ENCODE measurements at regions not wholly inside any gene's neighbourhood (a gene's known extent, or its start where the extent isn't known, plus 50 kb on each side); places are given as distances from the start of the nearest gene placed in this dataset.

GRCh38 chr6:163958646-163959045, 544.1 kb downstream of the QKI start:
- TF ChIP-seq, protein P1, sequence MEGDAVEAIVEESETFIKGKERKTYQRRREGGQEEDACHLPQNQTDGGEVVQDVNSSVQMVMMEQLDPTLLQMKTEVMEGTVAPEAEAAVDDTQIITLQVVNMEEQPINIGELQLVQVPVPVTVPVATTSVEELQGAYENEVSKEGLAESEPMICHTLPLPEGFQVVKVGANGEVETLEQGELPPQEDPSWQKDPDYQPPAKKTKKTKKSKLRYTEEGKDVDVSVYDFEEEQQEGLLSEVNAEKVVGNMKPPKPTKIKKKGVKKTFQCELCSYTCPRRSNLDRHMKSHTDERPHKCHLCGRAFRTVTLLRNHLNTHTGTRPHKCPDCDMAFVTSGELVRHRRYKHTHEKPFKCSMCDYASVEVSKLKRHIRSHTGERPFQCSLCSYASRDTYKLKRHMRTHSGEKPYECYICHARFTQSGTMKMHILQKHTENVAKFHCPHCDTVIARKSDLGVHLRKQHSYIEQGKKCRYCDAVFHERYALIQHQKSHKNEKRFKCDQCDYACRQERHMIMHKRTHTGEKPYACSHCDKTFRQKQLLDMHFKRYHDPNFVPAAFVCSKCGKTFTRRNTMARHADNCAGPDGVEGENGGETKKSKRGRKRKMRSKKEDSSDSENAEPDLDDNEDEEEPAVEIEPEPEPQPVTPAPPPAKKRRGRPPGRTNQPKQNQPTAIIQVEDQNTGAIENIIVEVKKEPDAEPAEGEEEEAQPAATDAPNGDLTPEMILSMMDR (IDR thresholded peaks at IDR 0.05; ENCODE audit: insufficient read depth, low read depth, low read length, missing control alignments), result no peak
- no peak overlapping the region for H3K4me3 ChIP-seq (ENCODE audit: low read depth, low read length)
- DNase-seq (ENCODE audit: low read depth), result peak; percentile 11

GRCh38 chr6:163956571-163957407, 542.3 kb downstream of the QKI start:
- no peak overlapping the region for H3K4me3 ChIP-seq (ENCODE audit: low read depth, low read length)
- DNase-seq (ENCODE audit: low read depth), result peak; percentile 87
- TF ChIP-seq, protein P1 (IDR thresholded peaks at IDR 0.05; ENCODE audit: insufficient read depth, low read depth, low read length, missing control alignments), result peak; percentile 92

GRCh38 chr6:163955756-163956155, 541.2 kb downstream of the QKI start:
- TF ChIP-seq, protein P1 (IDR thresholded peaks at IDR 0.05; ENCODE audit: insufficient read depth, low read depth, low read length, missing control alignments), result no peak
- no peak for DNase-seq (ENCODE audit: low read depth)
- no peak overlapping the region for H3K4me3 ChIP-seq (ENCODE audit: low read depth, low read length)

- H3K4me3 ChIP-seq (ENCODE audit: low read depth, low read length), result no peak overlapping the region
- TF ChIP-seq, protein P1 (IDR thresholded peaks at IDR 0.05; ENCODE audit: insufficient read depth, low read depth, low read length, missing control alignments), result no peak
- no peak for DNase-seq (ENCODE audit: low read depth)
Measured at GRCh38 chr6:163955096-163955495, 540.6 kb downstream of the QKI start.

GRCh38 chr6:163954088-163954775, 539.7 kb downstream of the QKI start:
- TF ChIP-seq, protein P1 (IDR thresholded peaks at IDR 0.05; ENCODE audit: insufficient read depth, low read depth, low read length, missing control alignments), result no peak
- DNase-seq (ENCODE audit: low read depth), result no peak
- H3K4me3 ChIP-seq (ENCODE audit: low read depth, low read length), result no peak overlapping the region

DNA sequence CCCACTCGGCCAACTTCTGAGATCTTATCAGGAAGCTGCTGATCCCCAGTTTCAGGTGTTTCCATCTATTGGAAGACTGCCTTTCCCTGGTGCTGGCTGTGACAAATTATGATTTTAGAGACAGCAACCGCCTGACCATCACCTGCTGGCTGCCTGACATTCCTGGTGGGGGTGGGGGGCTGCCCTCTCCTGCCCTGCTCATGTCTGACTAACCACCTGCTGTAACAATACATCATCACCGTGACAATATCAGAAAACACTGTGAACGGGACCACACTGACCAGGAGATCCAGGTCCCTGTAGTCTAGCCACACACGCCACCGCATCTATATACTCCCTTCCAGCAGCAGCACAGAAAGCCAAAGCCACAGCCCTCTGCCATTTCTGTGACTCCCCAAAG, 537.5 kb downstream of the QKI start:
- TF ChIP-seq, protein P1 (IDR thresholded peaks at IDR 0.05; ENCODE audit: insufficient read depth, low read depth, low read length, missing control alignments), result no peak
- H3K4me3 ChIP-seq (ENCODE audit: low read depth, low read length), result no peak overlapping the region
- no peak for DNase-seq (ENCODE audit: low read depth)
